GM12878 (cell line): ENCODE measurements at regions not wholly inside any gene's neighbourhood (a gene's known extent, or its start where the extent isn't known, plus 50 kb on each side); places are given as distances from the start of the nearest gene placed in this dataset.

ENCODE experiments used
- BHLHE40 ChIP-seq, 2 experiments: fragments of 450-650 bp in 1 of 2; IDR thresholded peaks; 2 replicates each; pipeline ENCODE4 v1.6.1; 2011 to 2017; ENCODE audit warnings: low read depth in 2 of 2, borderline replicate concordance in 1 of 2, improper control_type of control experiment in 1 of 2, low read length in 1 of 2, mild to moderate bottlenecking in 1 of 2
- CTCF ChIP-seq, 3 experiments: IDR thresholded peaks in 2 of 3; conservative IDR thresholded peaks in 1 of 3; 2 replicates each; pipeline ENCODE4 v1.5.1; 2011; ENCODE audit warnings: low read depth in 3 of 3, low read length in 3 of 3, mild to moderate bottlenecking in 3 of 3, control low read depth in 2 of 3, moderate library complexity in 2 of 3, inconsistent platforms in 1 of 3, mixed read lengths in 1 of 3; ENCODE audit not compliant: control insufficient read depth in 2 of 3, insufficient read depth in 1 of 3; ENCODE audit errors: extremely low read depth in 1 of 3
- EZH2 ChIP-seq: IDR thresholded peaks from 2 replicates; pipeline ENCODE4 v1.6.1; 2012; ENCODE audit warnings: low read depth, mild to moderate bottlenecking, control low read depth, inconsistent platforms, low read length, borderline replicate concordance; ENCODE audit not compliant: control insufficient read depth
- NFXL1 ChIP-seq: fragments of 450-650 bp; IDR thresholded peaks from 2 replicates; pipeline ENCODE4 v1.6.1; 2017; ENCODE audit warnings: antibody characterized with exemption, mild to moderate bottlenecking, borderline replicate concordance
- POLR2A ChIP-seq: IDR thresholded peaks from 2 replicates; pipeline ENCODE4 v1.6.1; 2011; ENCODE audit warnings: low read depth, mild to moderate bottlenecking, low read length
- POLR2AphosphoS2 ChIP-seq: IDR thresholded peaks from 2 replicates; pipeline ENCODE4 v1.6.1; 2011; ENCODE audit warnings: low read depth, mild to moderate bottlenecking, low read length, improper control_type of control experiment, moderate library complexity
- SMARCA5 ChIP-seq: fragments of 450-650 bp; IDR thresholded peaks from 2 replicates; pipeline ENCODE4 v1.6.1; 2017; ENCODE audit warnings: mild to moderate bottlenecking
- TAF1 ChIP-seq: IDR thresholded peaks from 2 replicates; pipeline ENCODE4 v1.6.1; 2011; ENCODE audit warnings: mild to moderate bottlenecking, low read depth, low read length, borderline replicate concordance
- TARDBP ChIP-seq: IDR thresholded peaks from 2 replicates; pipeline ENCODE4 v1.6.1; 2016; ENCODE audit warnings: borderline replicate concordance
- USF2 ChIP-seq: IDR thresholded peaks from 2 replicates; pipeline ENCODE4 v1.6.1; 2011; ENCODE audit warnings: low read depth, low read length, improper control_type of control experiment, borderline replicate concordance
- YY1 ChIP-seq: IDR thresholded peaks from 2 replicates; pipeline ENCODE4 v1.6.1; 2011; ENCODE audit warnings: low read depth, mild to moderate bottlenecking, low read length
- ZBTB33 ChIP-seq: fragments of 450-650 bp; IDR thresholded peaks from 2 replicates; pipeline ENCODE4 v1.6.1; 2017; ENCODE audit warnings: mild to moderate bottlenecking

DNA sequence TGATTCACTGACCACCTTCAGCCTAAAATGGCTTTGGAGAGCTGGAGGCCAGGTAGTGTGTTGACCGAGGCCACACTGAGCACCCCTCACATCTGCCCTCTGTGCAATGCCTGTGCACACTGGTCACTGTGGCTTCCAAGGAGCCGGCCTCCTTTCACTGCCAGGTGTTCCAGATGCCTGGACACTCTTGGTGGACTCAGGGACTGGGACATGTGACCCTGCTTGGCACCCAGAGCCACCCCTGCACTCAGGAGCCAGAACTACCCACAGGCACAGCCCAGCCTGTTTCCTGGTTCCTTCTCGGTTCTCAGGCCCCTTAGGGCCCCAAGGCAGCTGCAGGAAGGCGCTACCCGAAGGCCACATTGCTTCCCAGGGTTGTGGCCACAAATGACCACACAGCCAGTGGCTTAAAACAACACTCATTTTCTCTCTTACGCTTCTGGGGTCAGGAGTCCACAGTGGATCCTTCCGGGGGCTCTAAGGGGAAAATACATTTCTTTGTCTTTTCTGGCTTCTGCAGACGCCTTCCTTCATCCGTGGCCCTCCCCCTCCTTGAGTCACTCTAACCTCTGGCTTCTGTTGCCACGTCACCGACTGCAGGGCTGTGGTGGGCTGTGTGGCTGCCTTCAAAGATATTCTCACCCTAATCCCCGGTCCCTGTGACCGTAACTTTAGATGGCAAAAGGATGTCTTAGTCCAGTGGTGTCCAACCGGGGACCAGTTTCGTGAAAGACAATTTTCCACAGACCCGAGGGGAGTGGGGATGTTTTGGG, 78.6 kb downstream of the ASB1 start:
- TF ChIP-seq TARDBP: no peak
- no peak for TF ChIP-seq YY1
- no peak for TF ChIP-seq CTCF (IDR thresholded peaks at IDR 0.05 in 2 of 3, conservative IDR thresholded peaks at IDR 0.05 in 1 of 3; ENCODE audit: control insufficient read depth in 2 of 3, extremely low read depth in 1 of 3, insufficient read depth in 1 of 3, low read depth in 3 of 3, low read length in 3 of 3)
- no peak for TF ChIP-seq BHLHE40 (IDR thresholded peaks at IDR 0.05; ENCODE audit: borderline replicate concordance in 1 of 2, low read depth in 2 of 2, low read length in 1 of 2)
- no peak for TF ChIP-seq ZBTB33
- TF ChIP-seq POLR2A: no peak
- no peak for TF ChIP-seq EZH2
- no peak for TF ChIP-seq SMARCA5
- no peak for TF ChIP-seq NFXL1
- no peak for TF ChIP-seq TAF1
- no peak for TF ChIP-seq POLR2AphosphoS2
- TF ChIP-seq USF2: no peak
